GM19328 (cell line): ENCODE measurements at regions not wholly inside any gene's neighbourhood (a gene's known extent, or its start where the extent isn't known, plus 50 kb on each side); places are given as distances from the start of the nearest gene placed in this dataset.
"Not testable (repeated sequence)": the region's sequence is repeated elsewhere in the genome, so short reads cannot be mapped to it uniquely, and the experiment has no call there.

Experiments
- ATAC-seq: cut with Tn5 transposase; IDR thresholded peaks from one replicate; pipeline ENCODE4 v1.9.1; 2021; ENCODE audit warnings: mild to moderate bottlenecking, moderate library complexity; ENCODE audit not compliant: unreplicated experiment

- ATAC-seq, result no peak
These were observed 567.3 kb upstream of the KLF4 start for GRCh38 chr9:108056805-108057386.

GRCh38 chr9:108056084-108056804 lies 566.7 kb upstream of the KLF4 start:
- no peak for ATAC-seq

- ATAC-seq, result no peak
These were observed 564.6 kb upstream of the KLF4 start for GRCh38 chr9:108054131-108054630.

- no peak for ATAC-seq
These were observed 564.0 kb upstream of the KLF4 start for GRCh38 chr9:108053555-108054061.

- ATAC-seq, result no peak
These were observed 563.0 kb upstream of the KLF4 start for GRCh38 chr9:108052431-108053080.

GRCh38 chr9:108050894-108051293 lies 561.3 kb upstream of the KLF4 start:
- ATAC-seq, result no peak

- ATAC-seq, result no peak
These were observed 560.3 kb upstream of the KLF4 start for GRCh38 chr9:108049671-108050494.

GRCh38 chr9:108049026-108049607 lies 559.5 kb upstream of the KLF4 start:
- no peak for ATAC-seq

GRCh38 chr9:108048406-108049025 lies 558.9 kb upstream of the KLF4 start:
- ATAC-seq, result no peak

- not testable (repeated sequence) for ATAC-seq
These were observed 558.2 kb upstream of the KLF4 start for GRCh38 chr9:108047777-108048176.

- ATAC-seq, result no peak
These were observed 557.7 kb upstream of the KLF4 start for GRCh38 chr9:108047264-108047663.

GRCh38 chr9:108045851-108046250 lies 556.3 kb upstream of the KLF4 start:
- ATAC-seq, result no peak

GRCh38 chr9:108043585-108043984 lies 554.0 kb upstream of the KLF4 start:
- no peak for ATAC-seq

- no peak for ATAC-seq
These were observed 552.0 kb upstream of the KLF4 start for GRCh38 chr9:108041551-108041950.

- ATAC-seq, result no peak
These were observed 551.2 kb upstream of the KLF4 start for GRCh38 chr9:108040783-108041182.

- ATAC-seq, result no peak
These were observed 549.9 kb upstream of the KLF4 start for GRCh38 chr9:108039493-108039892.

GRCh38 chr9:108039012-108039411 lies 549.4 kb upstream of the KLF4 start:
- ATAC-seq, result no peak

GRCh38 chr9:108035487-108035886 lies 545.9 kb upstream of the KLF4 start:
- no peak for ATAC-seq

- ATAC-seq, result no peak
These were observed 544.7 kb upstream of the KLF4 start for GRCh38 chr9:108033976-108034964.
